HG02798 (cell line): ENCODE measurements at regions not wholly inside any gene's neighbourhood (a gene's known extent, or its start where the extent isn't known, plus 50 kb on each side); places are given as distances from the start of the nearest gene placed in this dataset.
"Not testable (repeated sequence)": the region's sequence is repeated elsewhere in the genome, so short reads cannot be mapped to it uniquely, and the experiment has no call there.

ENCODE experiments used
- ATAC-seq: cut with Tn5 transposase; IDR thresholded peaks from one replicate; pipeline ENCODE4 v1.9.1; 2021; ENCODE audit warnings: mild to moderate bottlenecking; ENCODE audit not compliant: unreplicated experiment, poor library complexity

- not testable (repeated sequence) for ATAC-seq
Measured at GRCh38 chr3:67252906-67253305, 254.8 kb downstream of the KBTBD8 start.

GRCh38 chr3:67278015-67278618 is 280.0 kb downstream of the KBTBD8 start:
- ATAC-seq, result no peak

DNA sequence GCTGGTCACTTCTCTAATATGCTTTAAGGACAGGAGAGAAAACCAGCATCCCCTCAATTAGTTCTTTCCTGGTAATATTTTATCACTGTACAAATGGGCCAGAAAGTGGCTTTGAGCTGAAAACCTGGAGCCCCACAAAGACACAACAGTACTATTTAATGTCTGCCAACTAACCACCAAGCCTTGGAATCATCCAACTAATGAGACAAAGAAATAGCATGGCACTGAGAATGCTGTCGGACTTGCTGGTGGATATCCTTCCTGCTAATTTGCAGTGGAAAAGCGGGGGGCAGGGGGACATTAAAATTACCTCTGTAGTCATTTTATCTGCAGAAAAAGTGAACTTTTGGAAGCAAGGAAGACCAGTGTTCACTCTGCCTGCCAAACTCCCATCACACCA is 288.5 kb downstream of the KBTBD8 start:
- no peak for ATAC-seq

GRCh38 chr3:67288466-67289106 is 290.5 kb downstream of the KBTBD8 start:
- ATAC-seq, result no peak

- no peak for ATAC-seq
Measured at GRCh38 chr3:67289626-67290025, 291.5 kb downstream of the KBTBD8 start.

DNA sequence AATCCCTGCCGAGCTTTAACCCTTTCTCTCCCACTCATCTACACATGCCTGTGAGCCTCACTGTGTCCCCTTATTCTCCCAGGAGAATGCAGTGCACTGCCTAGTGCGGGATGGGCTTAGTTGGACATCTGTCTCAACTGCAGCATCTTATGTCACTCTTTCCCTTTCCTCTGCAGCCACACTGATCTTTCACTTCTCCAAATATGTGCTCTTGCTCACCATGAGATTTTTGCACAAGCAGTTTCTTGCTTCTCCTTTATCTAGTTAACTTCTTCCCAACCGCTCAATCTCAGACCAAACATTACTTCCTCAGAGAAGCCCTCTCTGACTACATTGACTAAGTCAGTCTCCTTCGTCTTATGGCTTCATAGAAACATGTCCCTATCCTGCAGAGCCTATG is 292.3 kb downstream of the KBTBD8 start:
- ATAC-seq, result peak; percentile 43

DNA sequence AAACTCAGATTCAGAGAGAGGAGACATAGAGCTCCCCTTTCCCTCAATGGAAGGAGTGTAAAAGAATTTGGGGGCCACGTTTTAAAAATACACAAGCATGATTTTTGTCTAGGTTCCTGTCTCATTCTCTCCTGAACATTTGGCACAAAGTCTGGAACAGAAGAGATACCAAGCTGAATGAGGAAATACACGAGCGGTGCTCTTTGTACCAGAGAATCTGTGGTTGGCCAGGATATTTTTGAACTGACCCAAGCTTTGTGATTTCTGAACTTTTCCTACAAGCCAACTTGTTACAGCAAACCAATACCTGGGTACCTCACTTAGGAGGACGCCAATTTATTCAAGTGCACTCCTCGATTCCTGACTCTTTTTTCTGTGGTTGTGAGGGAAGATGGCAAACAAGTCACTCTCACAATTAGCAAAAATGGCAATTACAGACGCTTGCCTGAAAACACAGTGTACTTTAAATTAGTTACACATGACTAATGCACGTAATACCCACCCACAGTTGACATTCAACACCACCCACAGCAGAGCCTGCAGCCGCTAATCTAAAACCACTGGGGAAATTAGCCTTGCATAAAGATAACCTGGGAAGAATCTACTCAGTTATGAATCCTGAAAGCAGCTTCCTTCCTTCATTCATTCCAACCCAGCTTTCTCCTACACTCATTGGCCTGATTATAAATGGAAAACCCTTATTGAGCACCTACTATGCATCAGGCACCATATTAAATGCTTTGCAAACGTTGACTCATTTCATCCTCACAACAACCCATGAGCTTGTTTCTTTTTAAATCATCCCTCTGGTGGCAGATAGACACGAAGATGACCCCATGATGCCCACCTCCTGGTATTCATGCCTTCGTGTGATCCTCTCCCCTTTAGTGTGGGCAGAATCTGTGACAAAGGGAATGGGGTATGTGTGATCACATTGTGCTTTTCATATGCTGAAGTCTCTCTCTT is 293.5 kb downstream of the KBTBD8 start:
- peak; percentile 46 for ATAC-seq

GRCh38 chr3:67292356-67293121 is 294.4 kb downstream of the KBTBD8 start:
- no peak for ATAC-seq

GRCh38 chr3:67294341-67294740 is 296.2 kb downstream of the KBTBD8 start:
- ATAC-seq, result no peak

DNA sequence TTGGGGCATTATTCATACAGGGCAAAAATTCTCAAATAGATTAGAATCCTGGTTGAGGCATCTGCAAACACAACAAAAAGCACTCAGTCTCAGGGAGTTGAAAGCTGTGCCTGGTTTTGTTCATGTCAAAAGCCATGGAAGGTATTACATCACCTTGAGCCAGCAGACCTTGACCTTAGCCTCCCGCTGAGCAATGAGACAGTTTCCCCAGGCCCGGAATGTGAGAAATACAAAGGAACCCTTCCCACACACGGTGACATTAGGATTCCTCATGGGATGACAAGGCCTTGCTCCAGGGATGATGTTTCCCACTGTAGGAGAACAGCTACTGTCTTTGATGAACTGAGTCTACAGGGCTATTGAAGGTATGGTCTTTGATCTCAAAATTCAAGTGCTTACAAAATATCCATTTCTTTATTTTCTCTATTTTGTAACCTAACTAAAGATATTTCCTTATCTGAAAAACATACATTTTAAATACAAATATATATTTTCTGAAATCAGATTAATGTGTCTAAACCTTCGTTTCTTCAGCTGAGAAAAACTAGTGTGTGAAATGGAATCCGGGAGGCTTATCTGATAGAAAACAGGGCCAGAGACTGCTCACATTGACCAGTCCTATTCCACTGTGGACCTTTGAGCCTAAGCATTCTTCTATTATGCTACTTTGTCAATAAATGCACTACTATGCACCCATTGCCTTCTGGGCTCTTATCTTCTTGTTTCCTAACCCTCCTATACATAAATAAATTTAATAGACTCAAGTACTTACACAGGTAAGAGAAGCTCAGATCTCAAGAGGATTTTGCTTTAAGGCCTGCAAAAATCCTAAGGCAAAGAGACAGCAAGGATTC is 298.2 kb downstream of the KBTBD8 start:
- ATAC-seq, result no peak

DNA sequence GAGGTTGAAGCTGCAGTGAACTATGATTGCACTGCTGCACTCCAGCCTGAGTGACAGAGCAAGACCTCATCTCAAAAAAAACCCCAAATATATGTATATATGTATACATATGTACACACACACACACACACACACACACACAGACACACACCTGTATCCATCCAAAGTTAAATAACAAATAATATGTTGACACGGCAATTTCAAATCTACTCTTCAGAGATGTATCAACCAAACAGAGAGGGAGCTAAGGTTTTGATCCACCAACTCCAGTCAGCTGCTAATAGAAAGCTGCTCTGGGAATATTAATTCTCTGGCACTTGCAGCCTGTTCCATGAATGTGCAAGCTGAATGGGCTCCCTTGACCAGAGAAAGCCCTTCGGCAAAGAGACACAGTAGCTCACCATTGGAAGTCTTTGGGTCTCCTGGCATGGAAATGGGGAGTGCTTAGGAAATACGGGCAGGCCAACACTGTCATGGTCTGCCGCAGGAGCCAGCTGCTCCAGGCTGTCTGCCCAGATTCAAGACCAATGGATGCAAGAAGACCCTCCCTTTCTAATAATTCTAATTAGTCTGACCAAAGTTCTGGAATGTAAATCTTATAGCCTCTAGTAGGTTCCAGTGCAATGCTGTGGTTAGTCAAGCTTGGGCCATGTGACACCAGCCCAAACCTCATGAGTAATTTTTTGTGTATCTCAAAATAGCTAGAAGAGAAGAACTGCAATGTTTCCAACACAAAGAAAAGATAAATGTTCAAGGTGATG is 299.8 kb downstream of the KBTBD8 start:
- ATAC-seq, result no peak

DNA sequence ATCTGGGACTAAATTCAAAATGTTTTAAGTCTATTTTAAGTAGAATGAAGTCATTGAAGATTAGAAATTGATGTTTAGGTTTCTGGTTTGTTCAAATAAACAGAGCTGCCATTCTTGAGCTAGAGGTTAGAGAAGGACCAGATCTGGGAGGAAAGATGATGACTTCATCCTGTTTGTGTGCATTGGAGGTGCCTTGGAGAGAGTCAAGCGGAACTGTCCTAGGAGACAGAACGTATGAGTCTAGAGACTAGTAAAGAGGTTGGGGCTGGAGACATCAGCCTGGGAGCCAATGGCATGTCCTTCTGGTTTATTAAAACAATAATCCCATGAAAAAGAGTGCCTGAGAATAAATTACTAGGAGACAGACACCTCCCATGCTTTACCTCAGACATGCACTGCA is 303.4 kb downstream of the KBTBD8 start:
- no peak for ATAC-seq

- ATAC-seq, result no peak
Measured at GRCh38 chr3:67302489-67302888, 304.4 kb downstream of the KBTBD8 start.

- no peak for ATAC-seq
Measured at GRCh38 chr3:67305160-67305559, 307.1 kb downstream of the KBTBD8 start.

- no peak for ATAC-seq
Measured at GRCh38 chr3:67305922-67306321, 307.8 kb downstream of the KBTBD8 start.

DNA sequence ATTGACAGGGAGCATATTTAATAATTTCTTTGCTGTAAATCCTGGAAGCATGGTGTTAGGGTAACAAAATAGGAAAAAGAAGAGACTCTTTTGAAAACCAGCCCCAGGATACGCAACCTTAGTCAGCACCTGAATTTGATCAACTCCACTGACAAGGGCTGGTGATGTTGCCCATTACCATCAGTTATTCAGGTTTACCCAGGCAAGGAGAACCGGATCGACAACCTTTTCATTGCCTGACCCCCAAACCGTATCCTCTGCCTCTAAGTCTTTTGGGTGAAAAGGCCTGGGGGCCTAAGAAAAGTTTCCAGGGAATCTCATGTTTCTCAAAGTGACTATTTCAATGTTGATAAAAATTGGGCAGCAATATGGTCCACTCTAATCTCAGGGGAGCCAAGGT is 313.3 kb downstream of the KBTBD8 start:
- no peak for ATAC-seq

- no peak for ATAC-seq
Measured at GRCh38 chr3:67312155-67312554, 314.0 kb downstream of the KBTBD8 start.

- ATAC-seq, result no peak
Measured at GRCh38 chr3:67318162-67318561, 320.1 kb downstream of the KBTBD8 start.

- no peak for ATAC-seq
Measured at GRCh38 chr3:67324554-67324953, 326.4 kb downstream of the KBTBD8 start.
